Loucy (cell line): ENCODE measurements at regions not wholly inside any gene's neighbourhood (a gene's known extent, or its start where the extent isn't known, plus 50 kb on each side); places are given as distances from the start of the nearest gene placed in this dataset.

ENCODE experiments used
- H2AFZ ChIP-seq: fragments of 200-600 bp; sonication (generic); 2 replicates; pipeline ENCODE4 v1.6.0; 2016; ENCODE audit warnings: antibody characterized with exemption, mild to moderate bottlenecking, low read length, moderate library complexity
- H3F3A ChIP-seq: fragments of 200-600 bp; 2 replicates; pipeline ENCODE4 v1.6.0; 2016; ENCODE audit warnings: antibody characterized with exemption, low read depth, mild to moderate bottlenecking
- H3K27me3 ChIP-seq: fragments of 200-600 bp; sonication (generic); 2 replicates; pipeline ENCODE4 v1.6.1; 2014; ENCODE audit warnings: low read length, mild to moderate bottlenecking; ENCODE audit not compliant: insufficient read depth, poor library complexity, severe bottlenecking
- H3K36me3 ChIP-seq: fragments of 200-600 bp; sonication (generic); 2 replicates; pipeline ENCODE4 v1.6.1; 2016; ENCODE audit warnings: low read length; ENCODE audit not compliant: insufficient read depth
- H3K4me1 ChIP-seq: fragments of 200-600 bp; sonication (generic); 2 replicates; pipeline ENCODE4 v1.5.1; 2014; ENCODE audit warnings: low read length, mild to moderate bottlenecking; ENCODE audit not compliant: insufficient read depth, poor library complexity, severe bottlenecking
- H3K4me2 ChIP-seq: fragments of 200-600 bp; sonication (generic); 2 replicates; pipeline ENCODE4 v1.6.0; 2014; ENCODE audit warnings: antibody characterized with exemption, low read length, low read depth, mild to moderate bottlenecking; ENCODE audit not compliant: poor library complexity, severe bottlenecking
- H3K4me3 ChIP-seq: fragments of 200-600 bp; sonication (generic); 2 replicates; pipeline ENCODE4 v1.5.1; 2014; ENCODE audit warnings: low read length, mild to moderate bottlenecking, mixed read lengths; ENCODE audit not compliant: poor library complexity, severe bottlenecking
- H3K79me2 ChIP-seq: fragments of 200-600 bp; sonication (generic); 2 replicates; pipeline ENCODE4 v1.6.1; 2014; ENCODE audit warnings: low read length; ENCODE audit not compliant: insufficient read depth
- H3K9ac ChIP-seq: fragments of 200-600 bp; sonication (generic); 2 replicates; pipeline ENCODE4 v1.6.0; 2014; ENCODE audit warnings: mild to moderate bottlenecking, low read depth, low read length, moderate library complexity; ENCODE audit not compliant: poor library complexity, severe bottlenecking
- H3K9me2 ChIP-seq: fragments of 200-600 bp; sonication (generic); replicated peaks from 2 replicates; pipeline ENCODE4 v1.6.1; 2016; ENCODE audit warnings: low read depth, low read length, mixed read lengths
- H3K9me3 ChIP-seq: fragments of 200-600 bp; sonication (generic); 2 replicates; pipeline ENCODE4 v1.6.1; 2014; ENCODE audit warnings: mild to moderate bottlenecking, antibody characterized with exemption, low read length, low read depth; ENCODE audit not compliant: insufficient read depth
- H4K20me1 ChIP-seq: fragments of 200-600 bp; sonication (generic); 2 replicates; pipeline ENCODE4 v1.6.0; 2014; ENCODE audit warnings: antibody characterized with exemption, low read length, mild to moderate bottlenecking; ENCODE audit not compliant: insufficient read depth, poor library complexity, severe bottlenecking
- EZH2phosphoT487 ChIP-seq: fragments of 200-600 bp; IDR thresholded peaks from 2 replicates; pipeline ENCODE4 v1.6.1; 2018; ENCODE audit warnings: antibody characterized with exemption, mild to moderate bottlenecking, moderate library complexity, borderline replicate concordance
- TF ChIP-seq, protein P1 (sequence below): fragments of 200-600 bp; sonication (generic); conservative IDR thresholded peaks from 2 replicates; pipeline ENCODE4 v1.5.1; 2014; ENCODE audit warnings: mild to moderate bottlenecking, antibody characterized with exemption, low read length

DNA sequence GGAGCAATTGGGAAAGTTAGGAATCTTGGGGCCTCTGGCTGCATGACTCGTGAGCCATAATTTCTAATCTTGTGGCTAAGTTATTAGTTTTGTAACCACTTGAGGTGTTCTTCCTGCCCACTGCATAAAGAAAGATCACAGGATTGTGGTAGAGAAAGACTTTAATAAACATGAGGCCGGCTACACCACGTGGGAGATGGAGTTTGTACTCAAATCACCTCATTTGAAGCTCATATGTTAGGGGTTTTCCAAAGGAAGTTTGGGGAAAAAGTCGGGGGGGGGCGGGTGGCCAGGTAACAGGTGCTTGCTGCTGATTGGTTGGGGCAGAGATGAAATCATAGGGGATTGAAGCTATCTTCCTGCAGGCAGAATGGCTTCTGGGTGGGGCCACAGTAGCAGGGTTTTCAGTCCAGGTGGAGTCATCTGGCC is 287.8 kb downstream of the ZNF674 start:
- H3K36me3 ChIP-seq, result no peaks in the 10 kb centered on the region
- no peaks in the 10 kb centered on the region for H4K20me1 ChIP-seq
- peaks cover 38% of the 10 kb centered on the region for H3K4me1 ChIP-seq
- H3K79me2 ChIP-seq, result no peaks in the 10 kb centered on the region
- H3K27me3 ChIP-seq, result peaks cover 8% of the 10 kb centered on the region
- H3F3A ChIP-seq, result no peaks in the 10 kb centered on the region
- H3K9me2 ChIP-seq, result no peaks in the 10 kb centered on the region
- no peak overlapping the region for H3K9ac ChIP-seq
- no peak for TF ChIP-seq EZH2phosphoT487
- TF ChIP-seq, protein P1, sequence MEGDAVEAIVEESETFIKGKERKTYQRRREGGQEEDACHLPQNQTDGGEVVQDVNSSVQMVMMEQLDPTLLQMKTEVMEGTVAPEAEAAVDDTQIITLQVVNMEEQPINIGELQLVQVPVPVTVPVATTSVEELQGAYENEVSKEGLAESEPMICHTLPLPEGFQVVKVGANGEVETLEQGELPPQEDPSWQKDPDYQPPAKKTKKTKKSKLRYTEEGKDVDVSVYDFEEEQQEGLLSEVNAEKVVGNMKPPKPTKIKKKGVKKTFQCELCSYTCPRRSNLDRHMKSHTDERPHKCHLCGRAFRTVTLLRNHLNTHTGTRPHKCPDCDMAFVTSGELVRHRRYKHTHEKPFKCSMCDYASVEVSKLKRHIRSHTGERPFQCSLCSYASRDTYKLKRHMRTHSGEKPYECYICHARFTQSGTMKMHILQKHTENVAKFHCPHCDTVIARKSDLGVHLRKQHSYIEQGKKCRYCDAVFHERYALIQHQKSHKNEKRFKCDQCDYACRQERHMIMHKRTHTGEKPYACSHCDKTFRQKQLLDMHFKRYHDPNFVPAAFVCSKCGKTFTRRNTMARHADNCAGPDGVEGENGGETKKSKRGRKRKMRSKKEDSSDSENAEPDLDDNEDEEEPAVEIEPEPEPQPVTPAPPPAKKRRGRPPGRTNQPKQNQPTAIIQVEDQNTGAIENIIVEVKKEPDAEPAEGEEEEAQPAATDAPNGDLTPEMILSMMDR, result no peak
- no peaks in the 10 kb centered on the region for H3K9me3 ChIP-seq
- H3K4me2 ChIP-seq, result peak overlapping the region; percentile 18
- H2AFZ ChIP-seq, result no peak overlapping the region
- H3K4me3 ChIP-seq, result no peak overlapping the region

DNA sequence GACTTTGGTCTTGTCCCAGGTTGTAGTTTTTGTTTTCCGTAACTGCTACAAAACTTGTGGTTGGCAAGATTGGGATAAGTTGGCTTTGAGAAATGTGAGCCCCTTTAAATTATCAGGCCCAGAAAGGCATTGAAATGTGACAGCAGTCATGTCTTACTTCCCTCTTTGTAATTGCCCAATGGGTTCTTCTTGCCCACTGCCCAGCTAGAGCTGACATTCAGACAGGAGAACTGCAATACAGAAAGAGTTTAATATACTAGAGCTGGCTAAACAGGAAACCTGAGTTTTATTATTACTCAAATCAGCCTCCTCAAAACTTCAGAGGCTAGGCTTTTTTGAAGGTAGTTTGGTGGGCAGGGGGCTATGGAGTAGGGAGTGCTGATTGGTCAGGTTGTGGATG is 288.3 kb downstream of the ZNF674 start:
- Histone ChIP-seq H3F3A (no peaks in the 10 kb centered on the region), H3K4me3 (no peak overlapping the region), H3K4me1 (peaks cover 38% of the 10 kb centered on the region), H2AFZ (no peak overlapping the region), H3K9ac (no peak overlapping the region), H3K4me2 (peak overlapping the region; percentile 18), H3K36me3 (no peaks in the 10 kb centered on the region), H3K9me2 (no peaks in the 10 kb centered on the region), H3K79me2 (no peaks in the 10 kb centered on the region), H4K20me1 (no peaks in the 10 kb centered on the region), H3K27me3 (peaks cover 8% of the 10 kb centered on the region), H3K9me3 (no peaks in the 10 kb centered on the region)
- TF ChIP-seq, protein P1, result no peak
- no peak for TF ChIP-seq EZH2phosphoT487

DNA sequence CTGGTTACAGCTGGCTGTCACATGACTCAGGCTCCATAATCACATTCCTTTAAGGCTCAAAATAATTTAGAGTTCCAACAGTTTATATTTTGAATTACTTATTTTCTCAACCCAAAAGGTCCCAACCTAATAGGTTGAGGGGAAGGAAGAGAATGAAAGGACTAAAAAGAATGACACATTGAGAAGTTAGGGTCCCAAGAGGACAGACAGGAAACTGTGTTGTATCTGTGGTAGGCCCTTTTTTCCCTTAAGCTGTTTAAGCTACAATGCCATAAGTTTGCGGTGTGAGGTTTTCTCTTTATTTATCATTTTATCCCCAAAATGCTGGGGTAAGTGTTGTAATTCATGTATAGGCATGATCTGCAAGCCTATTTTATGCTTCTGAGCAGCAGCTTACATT is 290.2 kb downstream of the ZNF674 start:
- Histone ChIP-seq H3F3A (no peaks in the 10 kb centered on the region), H2AFZ (no peak overlapping the region), H4K20me1 (no peaks in the 10 kb centered on the region), H3K9me2 (no peaks in the 10 kb centered on the region), H3K36me3 (no peaks in the 10 kb centered on the region), H3K4me2 (peak overlapping the region; percentile 71), H3K27me3 (peaks cover 8% of the 10 kb centered on the region), H3K9me3 (no peaks in the 10 kb centered on the region), H3K4me1 (peaks cover 38% of the 10 kb centered on the region), H3K9ac (peak overlapping the region; percentile 26), H3K79me2 (no peaks in the 10 kb centered on the region), H3K4me3 (peak overlapping the region; percentile 26)
- TF ChIP-seq EZH2phosphoT487, result no peak
- TF ChIP-seq, protein P1, result no peak
